WERI-Rb-1 (cell line): ENCODE measurements at regions not wholly inside any gene's neighbourhood (a gene's known extent, or its start where the extent isn't known, plus 50 kb on each side); places are given as distances from the start of the nearest gene placed in this dataset.
"Not testable (repeated sequence)": the region's sequence is repeated elsewhere in the genome, so short reads cannot be mapped to it uniquely, and the experiment has no call there.

Source experiments
- DNase-seq: peaks from one replicate; pipeline ENCODE4 v3.0.0-alpha.2; 2020
- H3K27ac ChIP-seq: fragments of 250-450 bp; sonication (Bioruptor Pico); 2 replicates; pipeline ENCODE4 v1.5.1; 2020; ENCODE audit warnings: mild to moderate bottlenecking, moderate library complexity
- H3K27me3 ChIP-seq: fragments of 250-450 bp; sonication (Bioruptor Pico); 2 replicates; pipeline ENCODE4 v1.5.1; 2021; ENCODE audit warnings: mild to moderate bottlenecking, low read depth, moderate library complexity; ENCODE audit not compliant: insufficient read depth, severe bottlenecking
- H3K36me3 ChIP-seq: fragments of 250-450 bp; sonication (Bioruptor Pico); 2 replicates; pipeline ENCODE4 v1.5.1; 2020; ENCODE audit warnings: mild to moderate bottlenecking, moderate library complexity
- H3K4me3 ChIP-seq: 2 replicates; pipeline ENCODE4 v1.5.1; 2011; ENCODE audit warnings: low read depth, mild to moderate bottlenecking, control low read depth, low read length
- H3K9me3 ChIP-seq: fragments of 250-450 bp; sonication (Bioruptor Pico); 2 replicates; pipeline ENCODE4 v1.5.1; 2021; ENCODE audit warnings: mild to moderate bottlenecking, moderate library complexity; ENCODE audit not compliant: severe bottlenecking
- CTCF ChIP-seq: IDR thresholded peaks from 2 replicates; pipeline ENCODE4 v1.5.1; 2011; ENCODE audit warnings: low read depth, mild to moderate bottlenecking, control low read depth, inconsistent platforms, low read length

- TF ChIP-seq CTCF = no peak
- H3K36me3 ChIP-seq = no peaks in the 10 kb centered on the region
- H3K9me3 ChIP-seq = no peaks in the 10 kb centered on the region
- no peak overlapping the region for H3K4me3 ChIP-seq
- H3K27ac ChIP-seq = no peak overlapping the region
- no peaks in the 10 kb centered on the region for H3K27me3 ChIP-seq
- DNase-seq = no peak
Observed at GRCh38 chr6:92682516-92683398, 736.6 kb downstream of the EPHA7 start.

- no peak for TF ChIP-seq CTCF
Observed at GRCh38 chr6:92681401-92681800, 738.0 kb downstream of the EPHA7 start.

DNA sequence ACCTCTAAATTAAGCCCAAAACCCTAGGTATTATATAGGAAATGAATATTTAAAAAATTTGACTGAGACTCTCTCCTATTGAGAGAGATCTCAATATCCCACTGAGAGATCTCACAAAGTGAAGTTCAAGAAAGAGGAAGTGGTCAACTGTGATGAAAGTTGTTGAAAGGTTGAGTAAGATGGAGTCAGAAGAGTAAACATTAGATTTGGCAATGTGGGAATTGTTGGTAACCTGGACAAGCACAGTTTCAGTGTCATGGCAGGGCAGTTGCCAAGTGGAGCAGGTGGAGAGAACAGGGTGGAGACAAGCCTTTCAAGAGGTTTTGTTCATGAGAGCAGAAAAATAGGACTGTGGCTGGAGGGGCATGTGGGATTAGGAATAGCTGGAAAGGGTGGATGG lies 747.9 kb downstream of the EPHA7 start:
- not testable (repeated sequence) for H3K4me3 ChIP-seq, H3K9me3 ChIP-seq, DNase-seq, H3K27ac ChIP-seq, H3K27me3 ChIP-seq, H3K36me3 ChIP-seq

More at GRCh38 chr6:92681401-92681800, 738.0 kb downstream of the EPHA7 start:
- H3K4me3 ChIP-seq = no peak overlapping the region
- no peaks in the 10 kb centered on the region for H3K36me3 ChIP-seq
- H3K27me3 ChIP-seq = no peaks in the 10 kb centered on the region
- H3K27ac ChIP-seq = no peak overlapping the region
- H3K9me3 ChIP-seq = no peaks in the 10 kb centered on the region
- DNase-seq = no peak

DNA sequence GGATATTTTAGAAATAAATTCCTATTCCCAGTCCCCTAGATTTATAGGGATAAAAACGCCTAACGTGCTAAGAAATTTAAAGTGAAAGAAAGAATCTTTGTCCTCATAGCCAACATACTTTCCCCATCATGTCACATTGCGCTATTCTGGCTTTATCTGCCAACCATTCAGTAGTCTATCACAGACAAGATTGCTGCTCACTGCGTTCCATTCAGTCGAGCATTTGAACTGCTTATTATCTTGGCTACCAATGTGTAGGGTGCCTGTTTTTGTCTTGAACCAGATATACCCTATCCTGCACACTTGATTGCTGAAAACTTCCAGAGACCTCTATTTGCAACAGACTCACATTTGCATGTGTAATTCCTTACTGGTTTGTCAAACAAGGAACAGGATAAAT lies 751.5 kb downstream of the EPHA7 start:
- no peak overlapping the region for H3K4me3 ChIP-seq
- DNase-seq = no peak
- H3K9me3 ChIP-seq = no peaks in the 10 kb centered on the region
- no peak for TF ChIP-seq CTCF
- H3K27me3 ChIP-seq = no peaks in the 10 kb centered on the region
- H3K36me3 ChIP-seq = no peaks in the 10 kb centered on the region
- H3K27ac ChIP-seq = no peak overlapping the region

DNA sequence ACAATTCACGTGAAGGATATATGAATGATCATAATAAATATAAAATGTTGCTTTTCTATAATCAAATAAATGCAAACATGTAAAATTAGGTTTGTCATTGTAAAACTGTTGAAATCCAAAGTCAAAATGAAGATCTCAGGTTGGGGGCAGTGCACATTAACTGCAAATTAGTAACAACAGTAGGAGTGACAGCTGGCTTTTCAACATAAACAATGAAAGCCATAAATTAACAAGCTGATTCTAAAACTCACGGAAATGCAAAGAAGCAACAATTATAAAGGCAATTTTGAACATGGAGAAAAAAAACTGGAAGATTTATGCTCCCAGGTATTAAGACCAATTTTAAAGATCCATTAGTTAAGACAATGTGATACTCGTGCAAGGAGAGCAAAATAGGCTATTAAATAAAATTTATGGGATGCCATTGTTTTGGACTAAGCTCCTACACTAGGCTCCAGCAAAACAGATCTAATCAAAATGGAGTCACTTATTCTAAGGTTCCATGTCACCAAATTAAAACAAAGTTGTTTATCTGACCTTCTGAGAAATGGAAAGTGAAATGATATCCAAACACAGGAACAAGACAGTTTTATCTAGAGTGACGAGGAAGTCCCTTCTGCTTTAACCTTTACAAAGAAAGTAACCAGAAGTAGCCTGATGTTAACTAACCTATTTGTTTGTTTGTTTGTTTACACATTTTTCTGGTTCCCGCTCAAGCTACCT lies 770.8 kb downstream of the EPHA7 start:
- DNase-seq = no peak
- no peak overlapping the region for H3K4me3 ChIP-seq
- no peaks in the 10 kb centered on the region for H3K36me3 ChIP-seq
- no peak for TF ChIP-seq CTCF
- H3K9me3 ChIP-seq = no peaks in the 10 kb centered on the region
- no peaks in the 10 kb centered on the region for H3K27me3 ChIP-seq
- H3K27ac ChIP-seq = no peak overlapping the region

DNA sequence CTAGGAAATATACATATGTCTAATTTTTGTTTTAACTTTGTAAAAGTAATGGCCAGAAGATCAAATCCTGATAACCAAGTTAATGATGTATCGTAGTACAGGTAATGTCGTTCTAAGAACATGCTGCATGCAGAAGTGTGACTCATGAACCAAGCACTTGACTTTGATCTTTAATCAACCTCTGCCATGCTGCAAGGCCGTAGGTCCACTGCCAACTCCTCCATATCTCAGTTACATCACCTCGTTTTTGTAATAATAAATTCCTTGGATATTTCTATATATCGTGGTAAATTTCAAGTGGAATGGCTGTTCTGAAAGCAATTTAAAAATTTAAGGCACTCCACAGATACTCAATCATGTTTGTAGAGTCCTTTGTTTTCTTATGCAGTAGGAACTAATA lies 771.7 kb downstream of the EPHA7 start:
- no peaks in the 10 kb centered on the region for H3K36me3 ChIP-seq
- no peak for TF ChIP-seq CTCF
- no peak overlapping the region for H3K4me3 ChIP-seq
- no peak overlapping the region for H3K27ac ChIP-seq
- no peaks in the 10 kb centered on the region for H3K27me3 ChIP-seq
- DNase-seq = no peak
- no peaks in the 10 kb centered on the region for H3K9me3 ChIP-seq
